Sigmoid colon (tissue), 6 donors: ENCODE measurements at regions not wholly inside any gene's neighbourhood (a gene's known extent, or its start where the extent isn't known, plus 50 kb on each side); places are given as distances from the start of the nearest gene placed in this dataset.

ENCODE experiments used
- DNase-seq: peaks from one replicate; pipeline ENCODE4 v3.0.0-alpha.2; 2019
- H3K27ac ChIP-seq, 4 donors: fragments of 200-600 bp; sonication (generic); one replicate each; pipeline ENCODE4 v1.5.1; 2016 to 2019; ENCODE audit warnings: mild to moderate bottlenecking in 1 of 4
- H3K27me3 ChIP-seq, 3 donors: fragments of 200-600 bp; sonication (generic); one replicate each; pipeline ENCODE4 v1.5.1; 2019; ENCODE audit warnings: mild to moderate bottlenecking in 1 of 3
- H3K36me3 ChIP-seq, 4 donors: fragments of 200-600 bp; sonication (generic); one replicate each; pipeline ENCODE4 v1.5.1; 2016 to 2019
- H3K4me1 ChIP-seq, 4 donors: fragments of 200-600 bp; sonication (generic); one replicate each; pipeline ENCODE4 v1.5.1; 2017 to 2019
- H3K4me3 ChIP-seq, 4 donors: fragments of 200-600 bp; sonication (generic); one replicate each; pipeline ENCODE4 v1.5.1; 2017 to 2019; ENCODE audit warnings: mild to moderate bottlenecking in 2 of 4, moderate library complexity in 1 of 4
- H3K9me3 ChIP-seq, 4 donors: fragments of 200-600 bp in 3 of 4; sonication (generic) in 3 of 4; one replicate each; pipeline versions ENCODE4 v1.5.1 to v1.6.1; 2013 to 2019
- CTCF ChIP-seq, 4 experiments: fragments of 450-650 bp in 3 of 4; fragments of 200-600 bp in 1 of 4; IDR thresholded peaks; one replicate each; pipeline ENCODE4 v1.5.1; 2016 to 2019; ENCODE audit warnings: antibody characterized with exemption in 4 of 4, mild to moderate bottlenecking in 3 of 4, moderate library complexity in 2 of 4
- EP300 ChIP-seq, 4 donors: sonication (generic); formaldehyde crosslinking; IDR thresholded peaks; one replicate each; pipeline ENCODE4 v1.6.1; 2017; ENCODE audit warnings: antibody characterized with exemption in 4 of 4
- POLR2A ChIP-seq, 2 donors: fragments of 450-650 bp; IDR thresholded peaks; one replicate each; pipeline ENCODE4 v1.6.1; 2016; ENCODE audit warnings: antibody characterized with exemption in 2 of 2, mild to moderate bottlenecking in 2 of 2, moderate library complexity in 2 of 2
- POLR2AphosphoS5 ChIP-seq, 4 donors: sonication (generic); formaldehyde crosslinking; IDR thresholded peaks; one replicate each; pipeline ENCODE4 v1.6.1; 2017; ENCODE audit warnings: antibody characterized with exemption in 4 of 4
- WGBS, 2 donors: extraction: QIAGEN DNeasy Blood & Tissue Kit; methylation state at CpG; one replicate each; pipeline ENCODE4 v1.1.7; 2013; 5-methylcytosine and 5-hydroxymethylcytosine counted together
- intact Hi-C: fragments of 100-400 bp; cut with DNase I; formaldehyde crosslinking; loops from one replicate; pipeline ENCODE4 v1.15.1; 2023
- donor health status: healthy with polysubstance abuse.
- donor health status: healthy.

DNA sequence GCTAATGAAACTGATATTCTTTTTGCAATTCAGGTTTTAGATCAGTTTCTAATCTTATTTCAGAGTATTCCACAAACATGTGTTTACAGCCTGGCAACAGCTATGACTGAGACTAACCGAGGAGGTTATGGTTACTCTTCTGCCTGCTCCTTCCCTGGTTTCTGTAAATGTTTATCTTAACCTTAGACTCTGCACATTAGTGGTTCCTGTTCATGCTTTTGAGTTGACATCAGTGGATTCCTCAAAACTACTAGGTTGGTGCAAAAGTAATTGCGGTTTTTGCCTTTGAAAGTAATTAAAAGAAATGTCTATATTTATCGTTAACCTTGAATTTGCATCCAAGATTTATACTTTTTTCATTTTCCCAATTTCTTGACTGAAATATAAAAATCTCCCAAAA is 237.0 kb upstream of the TSHZ3 start:
- H3K4me1 ChIP-seq, result peaks cover 0 to 8% (median 0%) of the 10 kb centered on the region in 4 donors

GRCh38 chr19:31589109-31589508 is 239.9 kb upstream of the TSHZ3 start:
- DNase-seq, result no peak

More for the DNA sequence above, 237.0 kb upstream of the TSHZ3 start:
- no peak overlapping the region for H3K4me3 ChIP-seq
- WGBS, 2 donors, result 58 to 69% methylated on average over 3 of the region's 3 CpGs
- H3K36me3 ChIP-seq, result no peaks in the 10 kb centered on the region
- H3K9me3 ChIP-seq, result no peaks in the 10 kb centered on the region
- intact Hi-C loops, result no loop called here
- H3K27me3 ChIP-seq, result no peaks in the 10 kb centered on the region
- no peak overlapping the region for H3K27ac ChIP-seq
- no peak for DNase-seq
- TF ChIP-seq POLR2A (IDR thresholded peaks at IDR 0.05) (no peak), POLR2AphosphoS5 (IDR thresholded peaks at IDR 0.05) (no peak), CTCF (IDR thresholded peaks at IDR 0.05) (no peak), EP300 (IDR thresholded peaks at IDR 0.05) (no peak)

GRCh38 chr19:31591258-31591657 is 242.0 kb upstream of the TSHZ3 start:
- no peaks in the 10 kb centered on the region for H3K27me3 ChIP-seq
- intact Hi-C loops, result no loop called here
- no peaks in the 10 kb centered on the region for H3K36me3 ChIP-seq
- no peak overlapping the region for H3K4me3 ChIP-seq
- WGBS, 2 donors, result 86 to 96% methylated on average over 1 of the region's 1 CpG
- DNase-seq, result no peak
- H3K9me3 ChIP-seq, result no peaks in the 10 kb centered on the region
- peaks cover 0 to 4% (median 0%) of the 10 kb centered on the region in 4 donors for H3K4me1 ChIP-seq
- no peak overlapping the region for H3K27ac ChIP-seq
- TF ChIP-seq EP300 (IDR thresholded peaks at IDR 0.05) (no peak), POLR2AphosphoS5 (IDR thresholded peaks at IDR 0.05) (no peak), POLR2A (IDR thresholded peaks at IDR 0.05) (no peak), CTCF (IDR thresholded peaks at IDR 0.05) (no peak)

More at GRCh38 chr19:31589109-31589508, 239.9 kb upstream of the TSHZ3 start:
- intact Hi-C loops, result no loop called here
- Histone ChIP-seq H3K9me3 (no peaks in the 10 kb centered on the region), H3K27me3 (no peaks in the 10 kb centered on the region), H3K4me3 (no peak overlapping the region), H3K27ac (no peak overlapping the region), H3K4me1 (peaks cover 0 to 8% (median 0%) of the 10 kb centered on the region in 4 donors), H3K36me3 (no peaks in the 10 kb centered on the region)
- TF ChIP-seq POLR2A (IDR thresholded peaks at IDR 0.05), result no peak
- no peak for TF ChIP-seq POLR2AphosphoS5 (IDR thresholded peaks at IDR 0.05)
- no peak for TF ChIP-seq EP300 (IDR thresholded peaks at IDR 0.05)
- TF ChIP-seq CTCF (IDR thresholded peaks at IDR 0.05), result no peak
- WGBS, 2 donors, result 70 to 73% methylated on average over 7 of the region's 7 CpGs

DNA sequence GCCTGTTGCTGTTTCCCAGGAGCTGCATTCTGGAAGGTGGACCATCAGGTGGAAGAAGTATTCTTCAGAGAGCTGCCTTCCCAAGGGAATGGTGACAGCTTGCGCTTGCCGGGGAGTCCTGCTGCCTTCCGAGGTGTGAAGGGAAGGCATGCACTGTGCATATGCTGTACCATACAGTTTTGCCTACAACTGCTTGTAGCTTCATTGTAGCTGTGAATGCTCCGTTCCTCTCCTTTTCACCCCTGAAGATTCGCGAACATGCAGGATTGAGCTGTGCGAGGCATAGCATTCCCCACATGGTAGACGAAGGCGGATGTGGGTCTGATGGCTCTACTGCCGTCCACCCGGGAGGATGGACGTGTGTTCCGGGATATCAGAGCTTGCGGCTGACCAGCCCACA is 243.2 kb upstream of the TSHZ3 start:
- no peak overlapping the region for H3K27ac ChIP-seq
- no peaks in the 10 kb centered on the region for H3K27me3 ChIP-seq
- no peaks in the 10 kb centered on the region for H3K4me1 ChIP-seq
- TF ChIP-seq POLR2A (IDR thresholded peaks at IDR 0.05), result no peak
- no peak for TF ChIP-seq POLR2AphosphoS5 (IDR thresholded peaks at IDR 0.05)
- no peak for TF ChIP-seq CTCF (IDR thresholded peaks at IDR 0.05)
- no peak overlapping the region for H3K4me3 ChIP-seq
- no peak for DNase-seq
- WGBS, 2 donors, result 93 to 94% methylated on average over 14 of the region's 14 CpGs
- no peaks in the 10 kb centered on the region for H3K9me3 ChIP-seq
- intact Hi-C loops, result no loop called here
- no peaks in the 10 kb centered on the region for H3K36me3 ChIP-seq

DNA sequence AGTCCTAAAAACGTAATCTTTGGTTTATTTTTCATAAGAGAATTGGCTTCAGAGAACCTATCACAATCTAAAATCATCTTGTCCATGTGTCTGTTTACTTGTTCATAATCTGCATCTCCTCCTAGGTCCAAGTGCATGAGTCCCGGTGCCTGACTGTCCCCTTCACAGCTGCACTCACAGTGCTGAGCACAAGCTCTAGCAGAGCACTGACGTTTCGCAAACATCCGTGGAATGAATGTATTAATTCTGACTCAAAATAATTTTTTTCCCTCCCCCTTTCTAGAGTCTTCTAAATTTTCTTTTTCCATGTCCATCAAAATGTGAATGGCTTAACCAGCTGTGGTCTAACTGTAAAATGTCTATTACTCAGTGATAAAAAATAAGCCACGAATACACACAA is 245.5 kb upstream of the TSHZ3 start:
- Histone ChIP-seq H3K27ac (no peak overlapping the region), H3K9me3 (no peaks in the 10 kb centered on the region), H3K36me3 (no peaks in the 10 kb centered on the region), H3K4me3 (no peak overlapping the region), H3K4me1 (no peaks in the 10 kb centered on the region), H3K27me3 (no peaks in the 10 kb centered on the region)
- 59 to 71% methylated on average over 6 of the region's 6 CpGs for WGBS, 2 donors
- intact Hi-C loops, result no loop called here
- DNase-seq, result no peak
- TF ChIP-seq EP300 (IDR thresholded peaks at IDR 0.05), result no peak
- no peak for TF ChIP-seq POLR2AphosphoS5 (IDR thresholded peaks at IDR 0.05)
- no peak for TF ChIP-seq CTCF (IDR thresholded peaks at IDR 0.05)
